ENCODE measurements at regions not wholly inside any gene's neighbourhood (a gene's known extent, or its start where the extent isn't known, plus 50 kb on each side); places are given as distances from the start of the nearest gene placed in this dataset.
"Not testable (repeated sequence)": the region's sequence is repeated elsewhere in the genome, so short reads cannot be mapped to it uniquely, and the experiment has no call there.

DNA sequence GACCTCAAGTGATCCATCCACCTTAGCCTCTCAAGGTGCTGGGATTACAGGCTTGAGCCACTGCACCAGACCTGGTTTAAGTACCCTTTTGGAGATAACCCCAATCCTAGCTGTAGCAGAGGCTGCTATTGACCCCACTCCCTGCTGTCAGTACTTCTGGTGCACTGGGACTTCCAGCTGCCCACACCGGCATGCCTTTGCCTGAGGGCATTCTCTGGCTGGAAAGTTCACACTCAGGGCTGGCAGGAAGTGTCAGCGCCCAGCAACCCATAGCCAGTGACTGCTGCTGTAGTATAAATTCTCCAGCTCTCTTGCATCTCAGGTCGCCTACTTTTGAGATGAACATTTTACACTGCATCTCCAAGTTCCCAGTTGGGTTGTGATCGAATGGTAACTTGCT, 75.3 kb downstream of the UTRN start:
- no peak for FAIRE-seq

GRCh38 chr6:144361016-144361415, 75.9 kb downstream of the UTRN start:
- FAIRE-seq, result no peak

DNA sequence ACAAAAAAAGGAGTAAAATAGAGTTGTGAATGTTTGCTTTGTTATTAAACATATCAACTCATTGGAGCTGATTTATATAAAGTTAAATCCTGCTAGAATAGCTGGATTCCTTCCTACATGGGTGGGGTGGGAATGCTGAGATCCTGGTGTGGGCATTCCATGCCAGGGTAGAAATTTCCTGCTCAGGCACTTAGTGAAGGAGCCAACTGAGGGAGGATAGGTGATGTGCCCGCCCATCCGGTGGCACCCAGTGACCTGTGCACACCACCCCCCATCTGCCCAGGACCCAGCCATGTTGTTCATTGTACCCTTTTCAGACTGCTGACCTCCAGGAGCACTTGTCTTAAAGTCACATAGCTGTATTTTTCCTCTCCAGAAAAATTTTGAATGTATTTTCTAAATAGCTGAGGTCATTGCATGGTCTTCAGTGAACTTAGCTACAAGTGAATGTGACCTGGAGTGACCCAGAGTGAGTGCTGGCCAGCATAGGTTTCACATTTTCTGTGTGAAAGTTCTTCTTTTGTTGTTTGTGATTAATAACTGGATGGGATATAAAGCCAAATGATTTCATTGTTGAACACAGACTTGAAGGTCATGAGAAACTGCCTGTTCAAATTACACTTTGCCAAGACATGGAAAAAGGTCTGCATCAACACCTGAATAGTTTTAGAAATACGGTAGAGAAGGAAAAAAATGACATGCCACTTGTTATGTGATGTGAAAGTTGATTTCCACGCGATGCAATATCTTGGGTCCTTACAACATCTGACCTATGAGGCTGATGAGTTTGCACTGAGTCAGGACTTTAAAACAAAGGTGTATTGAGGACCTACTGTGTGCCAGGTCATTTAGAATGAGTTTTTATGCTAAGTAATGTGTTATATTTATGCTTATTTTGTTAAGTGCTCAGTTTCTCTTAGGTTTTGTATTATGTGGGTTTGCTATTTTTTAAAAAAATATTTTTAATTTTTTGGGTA, 77.2 kb downstream of the UTRN start:
- no peak for FAIRE-seq

- FAIRE-seq, result no peak
Observed at GRCh38 chr6:144364208-144364720, 79.1 kb downstream of the UTRN start.

GRCh38 chr6:144364782-144365181, 79.6 kb downstream of the UTRN start:
- no peak for FAIRE-seq

GRCh38 chr6:144365271-144365670, 80.1 kb downstream of the UTRN start:
- FAIRE-seq, result no peak

DNA sequence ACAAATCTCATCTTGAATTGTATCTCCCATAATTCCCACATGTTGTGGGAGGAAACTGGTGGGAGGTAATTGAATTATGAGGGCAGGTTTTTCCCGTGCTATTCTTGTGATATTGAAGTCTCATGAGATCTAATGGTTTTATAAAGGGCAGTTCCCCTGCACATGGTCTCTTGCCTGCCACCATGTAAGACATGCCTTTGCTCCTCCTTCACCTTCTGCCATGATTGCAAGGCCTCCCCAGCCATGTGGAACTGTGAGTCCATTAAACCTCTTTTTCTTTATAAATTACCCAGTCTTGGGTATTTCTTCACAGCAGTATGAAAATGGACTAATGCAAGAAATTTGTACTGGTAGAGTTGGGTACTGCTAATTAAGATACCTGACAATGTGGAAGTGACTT, 84.6 kb downstream of the UTRN start:
- FAIRE-seq, result not testable (repeated sequence)

DNA sequence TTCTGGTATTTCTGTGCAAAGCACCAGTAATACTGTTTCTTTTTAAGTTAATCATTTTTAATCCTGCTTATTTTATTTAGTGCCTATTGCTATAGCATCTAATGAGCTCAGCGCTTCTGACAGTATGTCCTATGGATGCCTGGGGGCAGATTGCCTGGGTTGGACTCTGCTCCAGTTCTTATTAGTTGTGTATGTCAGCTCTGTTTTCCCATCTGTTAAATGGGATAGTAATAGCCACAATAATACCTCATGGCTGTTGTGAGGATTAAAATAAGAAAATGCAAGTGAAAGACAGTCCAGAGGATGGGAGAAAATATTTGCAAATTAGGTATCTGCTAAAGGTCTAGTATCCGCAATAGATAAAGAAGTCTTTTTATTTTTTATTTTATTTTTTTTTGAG, 87.0 kb downstream of the UTRN start:
- no peak for FAIRE-seq

- FAIRE-seq, result no peak
Observed at GRCh38 chr6:144372611-144373594, 87.8 kb downstream of the UTRN start.

DNA sequence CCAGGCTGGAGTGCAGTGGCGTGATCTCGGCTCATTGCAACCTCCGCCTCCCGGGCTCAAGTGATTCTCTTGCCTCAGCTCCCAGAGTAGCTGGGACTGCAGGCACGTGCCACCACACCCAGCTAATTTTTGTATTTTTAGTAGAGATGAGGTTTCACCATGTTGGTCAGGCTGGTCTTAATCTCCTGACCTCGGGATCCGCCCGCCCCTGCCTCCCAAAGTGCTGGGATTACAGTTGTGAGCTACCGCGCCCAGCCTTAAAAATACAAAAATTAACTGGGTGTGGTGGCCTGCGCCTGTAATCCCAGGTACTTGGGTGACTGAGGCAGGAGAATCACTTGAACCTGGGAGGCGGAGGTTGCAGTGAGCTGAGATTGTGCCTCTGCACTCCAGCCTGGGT, 89.4 kb downstream of the UTRN start:
- FAIRE-seq, result not testable (repeated sequence)

- FAIRE-seq, result no peak
Observed at GRCh38 chr6:144377586-144378210, 92.6 kb downstream of the UTRN start.

- no peak for FAIRE-seq
Observed at GRCh38 chr6:144378437-144378836, 93.3 kb downstream of the UTRN start.

- FAIRE-seq, result no peak
Observed at GRCh38 chr6:144379356-144379755, 94.2 kb downstream of the UTRN start.

DNA sequence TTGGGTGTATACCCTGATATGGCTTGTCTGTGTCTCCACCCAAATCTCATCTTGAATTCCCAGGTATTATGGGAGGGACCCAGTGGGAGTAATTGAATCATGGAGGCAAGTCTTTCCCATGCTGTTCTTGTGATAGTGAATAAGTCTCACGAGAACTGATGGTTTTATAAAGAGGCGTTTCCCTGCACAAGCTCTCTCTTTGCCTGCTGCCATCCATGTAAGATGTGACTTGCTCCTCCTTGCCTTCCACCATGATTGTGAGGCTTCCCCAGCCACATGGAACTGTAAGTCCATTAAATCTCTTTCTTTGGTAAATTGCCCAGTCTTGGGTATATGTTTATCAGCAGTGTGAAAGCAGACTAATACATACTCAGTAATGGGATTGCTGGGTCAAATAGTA, 96.4 kb downstream of the UTRN start:
- FAIRE-seq, result not testable (repeated sequence)

GRCh38 chr6:144383336-144383735, 98.2 kb downstream of the UTRN start:
- FAIRE-seq, result no peak

- no peak for FAIRE-seq
Observed at GRCh38 chr6:144384427-144384826, 99.3 kb downstream of the UTRN start.

DNA sequence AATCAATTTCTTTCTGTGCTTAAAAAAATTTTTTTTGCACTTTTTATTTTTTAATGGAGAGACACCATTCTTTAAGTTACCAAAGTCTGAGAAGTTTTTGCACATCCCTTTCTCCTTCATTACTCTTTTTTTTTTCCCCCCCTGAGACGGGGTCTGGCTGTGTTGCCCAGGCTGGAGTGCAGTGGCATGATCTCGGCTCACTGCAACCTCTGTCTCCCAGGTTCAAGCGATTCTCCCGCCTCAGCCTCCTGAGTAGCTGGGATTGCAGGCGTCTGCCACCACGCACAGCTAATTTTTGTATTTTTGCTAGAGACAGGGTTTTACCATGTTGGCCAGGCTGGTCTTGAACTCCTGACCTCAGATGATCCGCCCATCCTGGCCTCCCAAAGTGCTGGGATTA, 104.3 kb downstream of the UTRN start:
- FAIRE-seq, result not testable (repeated sequence)

GRCh38 chr6:144390202-144390601, 105.1 kb downstream of the UTRN start:
- no peak for FAIRE-seq

DNA sequence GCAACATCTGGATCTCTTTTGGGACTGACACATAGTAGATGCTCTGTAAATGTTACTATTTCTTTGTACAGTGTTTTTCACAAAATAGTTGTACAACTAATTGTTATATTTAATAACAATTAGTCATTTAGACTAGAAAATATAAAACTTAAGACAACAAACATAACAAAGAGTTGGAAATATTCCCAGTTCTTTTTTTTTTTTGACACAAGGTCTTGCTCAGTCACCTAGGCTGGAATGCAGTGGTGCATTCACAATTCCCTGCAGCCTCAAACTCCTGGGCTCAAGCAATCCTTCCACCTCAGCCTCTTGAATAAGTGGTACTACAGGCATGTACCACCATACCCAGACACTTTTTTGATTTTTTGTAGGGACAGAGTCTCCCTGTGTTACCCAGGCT, 105.8 kb downstream of the UTRN start:
- no peak for FAIRE-seq

GRCh38 chr6:144392536-144392935, 107.4 kb downstream of the UTRN start:
- no peak for FAIRE-seq

- FAIRE-seq, result no peak
Observed at GRCh38 chr6:144394210-144394609, 109.1 kb downstream of the UTRN start.

DNA sequence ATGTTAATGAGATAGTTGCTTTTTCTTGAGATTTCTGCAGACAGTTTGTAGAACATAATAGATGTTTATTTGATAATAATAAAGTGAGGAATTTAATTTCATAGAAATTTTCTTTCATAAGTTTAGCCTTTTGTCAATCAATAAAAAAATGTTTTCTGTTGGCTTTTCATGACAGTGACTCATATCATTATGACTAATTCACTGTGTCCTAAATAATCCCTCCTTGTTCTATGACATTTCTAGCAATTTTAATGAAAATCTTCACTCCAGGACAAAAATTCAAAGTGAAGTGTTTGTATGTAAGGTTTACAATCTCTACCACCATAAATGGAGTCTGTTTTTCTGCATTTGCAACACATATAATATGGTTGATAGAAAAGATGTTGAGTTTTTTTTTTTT, 109.9 kb downstream of the UTRN start:
- FAIRE-seq, result no peak

- FAIRE-seq, result no peak
Observed at GRCh38 chr6:144395826-144396225, 110.7 kb downstream of the UTRN start.
